PC-9 (cell line): ENCODE measurements at regions not wholly inside any gene's neighbourhood (a gene's known extent, or its start where the extent isn't known, plus 50 kb on each side); places are given as distances from the start of the nearest gene placed in this dataset.

ENCODE experiments used
- EZH2 ChIP-seq: fragments of 200-600 bp; sonication (generic); IDR thresholded peaks from 2 replicates; pipeline ENCODE4 v1.8.0; 2017; ENCODE audit warnings: antibody characterized with exemption, low read depth
- TF ChIP-seq, protein P1 (sequence below): fragments of 200-600 bp; sonication (generic); conservative IDR thresholded peaks from 2 replicates; pipeline ENCODE4 v1.6.1; 2017; ENCODE audit warnings: mixed run types, antibody characterized with exemption, mild to moderate bottlenecking, moderate library complexity

DNA sequence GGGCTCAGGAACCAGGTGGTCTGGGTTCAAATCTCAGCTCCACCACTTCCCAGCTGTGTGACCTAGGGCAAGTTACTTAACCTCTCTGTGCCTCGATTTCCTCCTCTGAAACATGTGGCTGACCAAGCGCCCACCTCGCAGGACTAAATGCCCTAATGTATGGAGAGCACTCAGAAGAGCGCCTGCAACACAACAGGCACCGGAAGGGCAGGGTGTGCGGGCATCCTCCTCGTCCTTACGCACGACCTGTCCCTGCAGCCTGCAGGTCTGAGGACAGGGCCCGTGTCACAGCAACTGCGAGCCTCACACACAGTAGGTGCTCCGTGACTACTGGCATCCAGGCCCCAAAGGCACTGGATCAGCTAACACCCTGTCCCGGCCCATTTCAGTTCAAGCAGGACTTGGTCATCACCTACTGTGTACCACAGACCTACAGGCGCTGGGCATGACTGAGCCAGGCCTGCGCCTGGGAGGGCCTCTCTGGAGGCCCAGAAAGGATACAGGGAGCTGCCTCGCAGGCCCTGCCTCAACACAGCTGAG lies 131.5 kb downstream of the NCOR2 start:
- TF ChIP-seq, protein P1, sequence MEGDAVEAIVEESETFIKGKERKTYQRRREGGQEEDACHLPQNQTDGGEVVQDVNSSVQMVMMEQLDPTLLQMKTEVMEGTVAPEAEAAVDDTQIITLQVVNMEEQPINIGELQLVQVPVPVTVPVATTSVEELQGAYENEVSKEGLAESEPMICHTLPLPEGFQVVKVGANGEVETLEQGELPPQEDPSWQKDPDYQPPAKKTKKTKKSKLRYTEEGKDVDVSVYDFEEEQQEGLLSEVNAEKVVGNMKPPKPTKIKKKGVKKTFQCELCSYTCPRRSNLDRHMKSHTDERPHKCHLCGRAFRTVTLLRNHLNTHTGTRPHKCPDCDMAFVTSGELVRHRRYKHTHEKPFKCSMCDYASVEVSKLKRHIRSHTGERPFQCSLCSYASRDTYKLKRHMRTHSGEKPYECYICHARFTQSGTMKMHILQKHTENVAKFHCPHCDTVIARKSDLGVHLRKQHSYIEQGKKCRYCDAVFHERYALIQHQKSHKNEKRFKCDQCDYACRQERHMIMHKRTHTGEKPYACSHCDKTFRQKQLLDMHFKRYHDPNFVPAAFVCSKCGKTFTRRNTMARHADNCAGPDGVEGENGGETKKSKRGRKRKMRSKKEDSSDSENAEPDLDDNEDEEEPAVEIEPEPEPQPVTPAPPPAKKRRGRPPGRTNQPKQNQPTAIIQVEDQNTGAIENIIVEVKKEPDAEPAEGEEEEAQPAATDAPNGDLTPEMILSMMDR = no peak
- TF ChIP-seq EZH2 = no peak
